SU-DHL-6 (cell line): ENCODE measurements at regions not wholly inside any gene's neighbourhood (a gene's known extent, or its start where the extent isn't known, plus 50 kb on each side); places are given as distances from the start of the nearest gene placed in this dataset.
"Not testable (repeated sequence)": the region's sequence is repeated elsewhere in the genome, so short reads cannot be mapped to it uniquely, and the experiment has no call there.

Experiments
- H2AFZ ChIP-seq: fragments of 200-600 bp; sonication (generic); 2 replicates; pipeline ENCODE4 v1.6.1; 2014; ENCODE audit warnings: low read depth, mild to moderate bottlenecking, moderate library complexity, mixed read lengths, antibody characterized with exemption, low read length; ENCODE audit not compliant: severe bottlenecking
- H3F3A ChIP-seq: fragments of 200-600 bp; shearing (Covaris generic); 2 replicates; pipeline ENCODE4 v1.6.0; 2016; ENCODE audit warnings: antibody characterized with exemption, mild to moderate bottlenecking; ENCODE audit not compliant: insufficient read depth
- H3K27ac ChIP-seq: fragments of 200-600 bp; sonication (generic); 2 replicates; pipeline ENCODE4 v1.5.1; 2016; ENCODE audit warnings: low read depth, mild to moderate bottlenecking, low read length, moderate library complexity, mixed read lengths
- H3K27me3 ChIP-seq: fragments of 200-600 bp; sonication (generic), shearing (Covaris generic); 2 replicates; pipeline ENCODE4 v1.6.0; 2014; ENCODE audit warnings: mild to moderate bottlenecking, low read length
- H3K36me3 ChIP-seq: fragments of 200-600 bp; sonication (generic); 2 replicates; pipeline ENCODE4 v1.6.1; 2014; ENCODE audit warnings: mild to moderate bottlenecking, low read length, mixed read lengths
- H3K4me2 ChIP-seq: fragments of 300-600, 200-600 bp; shearing (Covaris generic), sonication (generic); 2 replicates; pipeline ENCODE4 v1.6.0; 2014; ENCODE audit warnings: low read length, low read depth, mild to moderate bottlenecking; ENCODE audit not compliant: poor library complexity, severe bottlenecking
- H3K4me3 ChIP-seq: fragments of 200-600 bp; sonication (generic); 2 replicates; pipeline ENCODE4 v1.5.1; 2014; ENCODE audit warnings: antibody characterized with exemption, low read length, mild to moderate bottlenecking, mixed read lengths; ENCODE audit not compliant: insufficient read depth, poor library complexity, severe bottlenecking
- H3K79me2 ChIP-seq: fragments of 200-600 bp; sonication (generic); 2 replicates; pipeline ENCODE4 v1.6.1; 2014; ENCODE audit warnings: mild to moderate bottlenecking, low read length, moderate library complexity; ENCODE audit not compliant: insufficient read depth
- H3K9ac ChIP-seq: fragments of 200-600 bp; sonication (generic); 2 replicates; pipeline ENCODE4 v1.7.0; 2014; ENCODE audit warnings: mild to moderate bottlenecking, low read length
- H3K9me2 ChIP-seq: fragments of 200-600 bp; sonication (generic); replicated peaks from 2 replicates; pipeline ENCODE4 v1.6.1; 2014; ENCODE audit warnings: low read length; ENCODE audit not compliant: insufficient read depth
- H3K9me3 ChIP-seq: fragments of 200-600 bp; sonication (generic); 2 replicates; pipeline ENCODE4 v1.6.1; 2014; ENCODE audit warnings: low read length, mixed read lengths; ENCODE audit not compliant: insufficient read depth
- H4K20me1 ChIP-seq: fragments of 200-600 bp; sonication (generic); 2 replicates; pipeline ENCODE4 v1.6.1; 2014; ENCODE audit warnings: low read depth, mild to moderate bottlenecking, antibody characterized with exemption, low read length, moderate library complexity, mixed read lengths
- CTCF ChIP-seq: fragments of 200-600 bp; sonication (generic); IDR thresholded peaks from one replicate; pipeline ENCODE4 v1.5.1; 2017; ENCODE audit warnings: antibody characterized with exemption, mild to moderate bottlenecking, low read length, moderate library complexity; ENCODE audit not compliant: insufficient read depth, poor library complexity, severe bottlenecking
- EZH2phosphoT487 ChIP-seq: fragments of 200-600 bp; sonication (generic), shearing (Covaris generic); conservative IDR thresholded peaks from 2 replicates; pipeline ENCODE4 v1.6.1; 2018; ENCODE audit warnings: mild to moderate bottlenecking, antibody characterized with exemption, low read length, moderate library complexity, mixed read lengths

- no peak overlapping the region for H2AFZ ChIP-seq
- no peaks in the 10 kb centered on the region for H3K9me2 ChIP-seq
- no peak overlapping the region for H3K4me2 ChIP-seq
- no peak overlapping the region for H3K27ac ChIP-seq
- no peaks in the 10 kb centered on the region for H3K36me3 ChIP-seq
- H3K4me3 ChIP-seq = no peak overlapping the region
- H3K9me3 ChIP-seq = no peaks in the 10 kb centered on the region
- no peaks in the 10 kb centered on the region for H3K27me3 ChIP-seq
- H3K79me2 ChIP-seq = no peaks in the 10 kb centered on the region
- no peak overlapping the region for H3K9ac ChIP-seq
- TF ChIP-seq EZH2phosphoT487 = no peak
- no peak for TF ChIP-seq CTCF
- no peaks in the 10 kb centered on the region for H4K20me1 ChIP-seq
- H3F3A ChIP-seq = no peaks in the 10 kb centered on the region
Measured at GRCh38 chr15:29986946-29987345, 95.8 kb upstream of the GOLGA8J start.

GRCh38 chr15:29978411-29979382, 104.1 kb upstream of the GOLGA8J start:
- Histone ChIP-seq H3K4me2 (no peak overlapping the region), H3K9ac (no peak overlapping the region), H3F3A (no peaks in the 10 kb centered on the region), H3K79me2 (no peaks in the 10 kb centered on the region), H3K4me3 (no peak overlapping the region), H3K27me3 (no peaks in the 10 kb centered on the region), H3K36me3 (no peaks in the 10 kb centered on the region), H3K9me2 (no peaks in the 10 kb centered on the region), H4K20me1 (no peaks in the 10 kb centered on the region), H3K27ac (no peak overlapping the region), H2AFZ (no peak overlapping the region), H3K9me3 (no peaks in the 10 kb centered on the region)
- no peak for TF ChIP-seq CTCF
- no peak for TF ChIP-seq EZH2phosphoT487

GRCh38 chr15:29974056-29974455, 108.7 kb upstream of the GOLGA8J start:
- not testable (repeated sequence) for H2AFZ ChIP-seq, H3K79me2 ChIP-seq, H3K9me3 ChIP-seq, H3K27me3 ChIP-seq, H3K9ac ChIP-seq, H3K36me3 ChIP-seq, H3F3A ChIP-seq, H3K4me3 ChIP-seq, H4K20me1 ChIP-seq, H3K4me2 ChIP-seq, H3K9me2 ChIP-seq, H3K27ac ChIP-seq

GRCh38 chr15:29972051-29972450, 110.7 kb upstream of the GOLGA8J start:
- Histone ChIP-seq H3K9me3 (no peaks in the 10 kb centered on the region), H4K20me1 (no peaks in the 10 kb centered on the region), H3K4me3 (no peak overlapping the region), H3K4me2 (no peak overlapping the region), H3K9ac (no peak overlapping the region), H3K27ac (no peak overlapping the region), H3K79me2 (no peaks in the 10 kb centered on the region), H3K36me3 (no peaks in the 10 kb centered on the region), H3K9me2 (no peaks in the 10 kb centered on the region), H3F3A (no peaks in the 10 kb centered on the region), H2AFZ (no peak overlapping the region), H3K27me3 (no peaks in the 10 kb centered on the region)
- TF ChIP-seq CTCF (no peak), EZH2phosphoT487 (no peak)
